ENCODE measurements at regions not wholly inside any gene's neighbourhood (a gene's known extent, or its start where the extent isn't known, plus 50 kb on each side); places are given as distances from the start of the nearest gene placed in this dataset.

- Histone ChIP-seq H3K27me3 (ENCODE audit: control insufficient read depth, insufficient read depth, low read length) (peaks cover 4% of the 10 kb centered on the region), H3K4me3 (ENCODE audit: low read depth, low read length) (no peak overlapping the region), H3K36me3 (ENCODE audit: control insufficient read depth, insufficient read depth, low read length) (no peaks in the 10 kb centered on the region)
- no peak for TF ChIP-seq CTCF (IDR thresholded peaks at IDR 0.05; ENCODE audit: insufficient read depth, low read depth, low read length)
- no peak for DNase-seq (ENCODE audit: low read depth)
- ChIA-PET POLR2A (no interaction called here), CTCF (interaction anchor here (0.8 to 17.8 kb wide), 5 partner anchors 11 to 116 kb away, joined by 3 to 289 read pairs (median 3); no protein-coding TSS in a partner anchor)
Observed at GRCh38 chr11:32168924-32169323, 78.0 kb downstream of the RCN1 start.

- no peaks in the 10 kb centered on the region for H3K36me3 ChIP-seq (ENCODE audit: control insufficient read depth, insufficient read depth, low read length)
- no peak for DNase-seq (ENCODE audit: low read depth)
- ChIA-PET POLR2A (no interaction called here), CTCF (interaction anchor here (1.3 to 17.8 kb wide), 3 partner anchors 56 to 126 kb away, joined by 3 to 289 read pairs (median 51); no protein-coding TSS in a partner anchor)
- no peak overlapping the region for H3K4me3 ChIP-seq (ENCODE audit: low read depth, low read length)
- H3K27me3 ChIP-seq (ENCODE audit: control insufficient read depth, insufficient read depth, low read length): peaks cover 3% of the 10 kb centered on the region
- TF ChIP-seq CTCF (IDR thresholded peaks at IDR 0.05; ENCODE audit: insufficient read depth, low read depth, low read length): no peak
Observed at GRCh38 chr11:32171445-32171844, 80.6 kb downstream of the RCN1 start.

GRCh38 chr11:32172041-32172847, 81.4 kb downstream of the RCN1 start:
- Histone ChIP-seq H3K27me3 (ENCODE audit: control insufficient read depth, insufficient read depth, low read length) (peaks cover 3% of the 10 kb centered on the region), H3K4me3 (ENCODE audit: low read depth, low read length) (peak overlapping the region; percentile 3; the same call in 1 of the 2 replicates), H3K36me3 (ENCODE audit: control insufficient read depth, insufficient read depth, low read length) (no peaks in the 10 kb centered on the region)
- no peak for DNase-seq (ENCODE audit: low read depth)
- ChIA-PET CTCF (interaction anchor here (0.7 to 17.8 kb wide), 8 partner anchors 36 to 686 kb away, joined by 3 to 289 read pairs (median 4); no protein-coding TSS in a partner anchor), POLR2A (interaction anchor here (0.6 kb wide), 1 partner anchor 768 kb away, joined by 4 read pairs; no protein-coding TSS in a partner anchor)
- no peak for TF ChIP-seq CTCF (IDR thresholded peaks at IDR 0.05; ENCODE audit: insufficient read depth, low read depth, low read length)

DNA sequence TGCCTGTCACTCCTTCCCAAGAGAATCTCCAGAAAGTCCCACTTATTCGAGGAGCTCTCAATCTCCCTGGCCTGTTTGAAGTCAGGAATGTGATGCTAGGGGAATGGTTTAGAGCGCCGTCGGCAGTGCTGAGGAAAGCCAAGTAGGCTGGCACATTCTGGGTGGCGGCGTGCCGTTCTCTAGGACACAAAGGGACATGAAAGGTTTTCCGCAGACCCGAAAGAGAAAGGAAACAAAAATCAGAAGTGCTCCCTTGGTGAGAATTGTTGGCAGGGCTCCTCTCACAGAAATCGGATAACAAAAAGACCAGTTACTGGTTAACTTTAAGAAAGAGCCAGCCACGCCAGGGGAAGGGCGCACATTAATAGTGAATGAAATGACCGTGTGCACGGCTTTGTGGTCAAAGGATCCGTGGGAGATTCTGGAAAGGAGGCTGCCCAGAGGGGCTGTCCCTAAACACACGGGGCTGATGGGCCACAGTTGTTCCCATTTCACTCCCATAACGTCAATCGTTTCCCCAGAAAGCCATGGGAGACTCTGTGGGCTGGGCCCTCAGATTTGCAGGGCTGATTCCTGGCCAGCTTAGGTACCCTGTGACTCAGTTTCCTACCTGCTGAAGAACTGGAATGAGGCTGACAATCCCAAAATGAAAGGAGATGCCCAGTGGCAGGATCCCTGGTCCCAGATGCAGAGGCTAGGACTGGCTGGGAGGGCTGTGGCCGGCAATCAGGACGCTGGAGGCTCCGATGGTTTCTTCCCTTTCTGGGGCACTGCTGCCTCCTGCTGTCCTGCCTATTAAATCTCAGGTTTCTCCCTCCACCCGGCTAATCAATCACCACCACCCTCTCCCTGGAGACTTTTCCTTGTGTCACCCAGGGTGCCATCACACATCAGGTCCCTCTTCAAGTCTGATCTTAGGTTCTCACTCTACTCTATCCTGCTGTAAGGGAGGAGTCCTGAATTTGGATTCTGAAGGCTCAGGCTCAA, 82.3 kb downstream of the RCN1 start:
- H3K36me3 ChIP-seq (ENCODE audit: control insufficient read depth, insufficient read depth, low read length): no peaks in the 10 kb centered on the region
- peak overlapping the region; percentile 19 for H3K4me3 ChIP-seq (ENCODE audit: low read depth, low read length)
- peak; percentile 78 for TF ChIP-seq CTCF (IDR thresholded peaks at IDR 0.05; ENCODE audit: insufficient read depth, low read depth, low read length)
- CTCF ChIA-PET: interaction anchor here (0.6 to 17.8 kb wide), 16 partner anchors 11 to 934 kb away, joined by 3 to 289 read pairs (median 3); no protein-coding TSS in a partner anchor
- POLR2A ChIA-PET: interaction anchor here (0.6 kb wide), 1 partner anchor 769 kb away, joined by 4 read pairs; no protein-coding TSS in a partner anchor
- H3K27me3 ChIP-seq (ENCODE audit: control insufficient read depth, insufficient read depth, low read length): peaks cover 3% of the 10 kb centered on the region
- DNase-seq (ENCODE audit: low read depth): no peak

All from BJ (cell line).